ENCODE measurements at regions not wholly inside any gene's neighbourhood (a gene's known extent, or its start where the extent isn't known, plus 50 kb on each side); places are given as distances from the start of the nearest gene placed in this dataset.
A peak's percentile ranks its signal among the peaks of the same experiment; 100 is the strongest.

DNA sequence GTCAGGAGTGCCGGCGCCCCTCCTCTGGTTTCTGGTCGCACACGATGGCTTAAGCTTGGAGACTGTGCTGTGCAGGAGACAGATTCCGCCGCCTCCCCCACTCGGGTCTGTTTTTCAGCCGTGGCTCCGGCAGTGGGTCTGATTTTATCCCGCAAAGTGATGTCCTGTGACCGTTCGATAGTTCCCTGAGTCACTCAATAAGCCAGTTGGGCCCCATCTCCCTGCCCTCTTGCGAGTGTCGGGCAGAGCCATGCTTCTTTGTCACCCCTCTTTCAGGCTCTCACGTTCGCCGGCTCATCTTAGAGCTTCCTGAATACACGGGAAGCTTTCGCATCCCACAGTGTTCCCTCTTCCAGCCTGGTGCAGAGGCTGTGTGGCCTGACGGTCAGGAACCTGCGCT is 127.8 kb upstream of the RFLNA start:
- no peak for DNase-seq

DNA sequence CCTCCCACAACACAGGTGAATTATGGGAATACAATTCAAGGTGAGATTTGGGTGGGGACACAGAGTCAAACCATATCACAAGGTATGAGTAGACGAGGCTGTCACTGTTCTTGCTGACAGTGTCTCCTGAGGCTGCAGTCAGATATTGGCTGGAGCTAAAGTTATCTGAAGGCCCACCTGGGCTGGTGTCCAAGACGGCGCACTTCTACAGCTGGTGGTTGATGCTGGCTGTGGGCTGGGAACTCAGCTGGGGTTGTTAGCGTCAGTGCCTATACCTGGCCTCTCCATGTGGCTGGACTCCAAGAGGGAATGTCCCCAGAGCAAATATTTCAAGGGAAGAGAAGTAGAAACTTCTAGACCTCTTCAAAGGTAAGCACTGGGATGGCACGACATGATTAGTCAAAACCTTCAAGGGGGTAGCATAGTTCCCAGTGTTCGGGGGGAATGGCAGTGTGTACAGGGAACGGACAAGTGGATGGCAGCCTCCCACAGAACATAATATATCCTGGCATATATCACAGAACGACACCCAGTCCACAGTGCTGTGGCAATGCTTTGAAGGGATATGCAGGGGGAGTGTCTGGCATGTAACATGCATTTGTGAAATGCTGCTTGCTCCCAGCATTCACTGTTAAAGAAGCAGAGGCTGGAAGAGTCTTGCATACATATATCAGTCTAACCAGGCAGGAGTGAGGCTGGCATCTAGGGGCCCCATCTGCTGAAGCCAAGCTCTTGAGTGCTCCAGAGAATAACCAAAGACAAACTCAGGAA is 126.7 kb upstream of the RFLNA start:
- no peak for DNase-seq

GRCh38 chr12:124169577-124170284 is 125.2 kb upstream of the RFLNA start:
- DNase-seq: no peak

DNA sequence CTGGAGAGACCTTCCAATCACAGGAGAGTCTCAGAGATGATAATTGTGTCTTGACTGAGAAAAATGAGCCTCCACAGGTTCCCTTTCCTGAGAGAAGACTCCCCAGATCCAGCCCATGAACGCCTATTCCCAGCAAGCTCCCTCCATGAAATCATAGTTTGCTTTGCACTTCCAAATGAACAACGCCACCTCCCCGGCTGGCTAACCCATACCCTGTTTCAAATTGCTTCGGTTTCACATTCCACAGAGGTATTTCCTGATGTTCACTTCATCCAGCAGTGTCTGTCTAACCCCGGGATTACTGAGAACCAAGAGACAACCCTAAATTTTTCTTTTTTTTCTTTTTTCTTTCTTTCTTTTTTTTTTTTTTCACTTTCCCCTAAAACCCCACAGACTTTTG is 124.1 kb upstream of the RFLNA start:
- DNase-seq: no peak

- DNase-seq: no peak
Measured at GRCh38 chr12:124171231-124171979, 123.5 kb upstream of the RFLNA start.

DNA sequence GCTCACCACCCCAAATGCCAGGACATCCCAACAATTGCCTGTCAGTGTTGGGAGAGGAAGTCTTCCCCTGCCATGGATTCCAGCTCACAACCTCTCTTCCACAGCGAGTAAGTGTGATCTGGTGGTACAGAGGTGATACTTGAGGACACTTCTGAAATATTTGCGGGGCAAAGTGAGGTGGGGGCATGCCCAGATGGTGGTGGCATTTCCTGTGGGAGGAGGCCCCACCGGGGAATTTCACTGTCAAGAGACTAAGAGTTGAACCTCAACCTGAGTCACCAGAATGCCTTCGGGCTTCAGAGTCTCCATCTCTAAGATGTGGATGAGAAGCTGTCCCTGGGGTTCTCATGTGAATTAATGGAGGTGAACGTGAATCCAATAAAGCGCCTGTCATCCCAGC is 122.3 kb upstream of the RFLNA start:
- no peak for DNase-seq

DNA sequence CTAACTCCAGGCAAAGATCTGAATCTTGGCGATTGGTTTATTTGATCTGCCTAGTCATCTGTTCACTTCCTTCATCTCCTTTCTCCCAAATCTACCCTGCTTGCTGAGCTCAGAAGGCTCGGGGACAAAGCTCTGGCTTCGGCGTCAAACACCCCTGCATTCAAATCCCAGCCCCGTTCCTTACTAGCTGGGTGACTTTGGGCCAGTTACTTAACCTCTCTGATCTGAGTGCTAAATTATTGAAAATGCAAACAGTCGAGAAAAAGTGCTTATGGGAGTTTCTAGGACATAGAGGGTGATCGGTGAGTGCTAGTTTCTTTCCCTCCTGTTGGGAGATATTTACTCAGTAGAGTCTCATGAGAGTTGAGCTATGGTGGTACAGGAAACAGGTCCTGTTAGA is 121.2 kb upstream of the RFLNA start:
- DNase-seq: no peak

- no peak for DNase-seq
Measured at GRCh38 chr12:124174451-124175348, 120.2 kb upstream of the RFLNA start.

DNA sequence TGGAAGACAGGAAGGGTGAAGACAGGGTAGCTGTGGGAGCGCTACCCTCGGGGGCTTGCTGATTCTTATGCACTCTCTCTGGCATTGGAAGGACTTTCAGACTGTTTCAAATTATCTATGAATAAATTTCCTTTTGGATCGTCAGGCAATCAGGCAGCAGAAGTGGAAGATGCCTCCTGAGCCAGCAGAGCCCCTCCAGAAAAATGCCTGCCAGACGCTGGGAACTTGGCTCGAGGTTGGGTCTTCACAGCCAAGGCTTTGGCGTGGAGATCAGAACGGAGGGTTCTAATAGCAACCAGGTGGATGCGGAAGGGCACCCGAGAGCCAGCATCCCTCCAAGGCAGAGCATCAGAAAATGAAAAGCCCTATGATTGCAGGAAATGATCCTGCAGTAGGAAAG is 119.2 kb upstream of the RFLNA start:
- no peak for DNase-seq

- DNase-seq: no peak
Measured at GRCh38 chr12:124177276-124177950, 117.5 kb upstream of the RFLNA start.

DNA sequence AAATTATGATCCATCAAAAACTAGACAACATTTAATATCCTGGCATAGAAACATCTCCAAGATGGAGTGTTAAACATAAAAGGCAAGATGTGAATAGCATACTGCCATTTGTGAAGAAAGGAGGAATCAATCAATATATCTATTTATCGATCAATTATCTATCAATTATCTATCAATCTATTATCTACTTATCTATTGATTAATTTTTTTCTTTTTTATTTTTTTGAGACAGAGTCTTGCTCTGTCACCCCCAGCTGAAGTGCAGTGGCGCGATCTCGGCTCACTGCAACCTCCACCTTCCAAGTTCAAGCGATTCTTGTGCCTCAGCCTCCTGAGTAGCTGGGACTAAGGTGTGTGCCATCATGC is 117.0 kb upstream of the RFLNA start:
- no peak for DNase-seq

- DNase-seq: no peak
Measured at GRCh38 chr12:124179936-124180607, 114.8 kb upstream of the RFLNA start.

DNA sequence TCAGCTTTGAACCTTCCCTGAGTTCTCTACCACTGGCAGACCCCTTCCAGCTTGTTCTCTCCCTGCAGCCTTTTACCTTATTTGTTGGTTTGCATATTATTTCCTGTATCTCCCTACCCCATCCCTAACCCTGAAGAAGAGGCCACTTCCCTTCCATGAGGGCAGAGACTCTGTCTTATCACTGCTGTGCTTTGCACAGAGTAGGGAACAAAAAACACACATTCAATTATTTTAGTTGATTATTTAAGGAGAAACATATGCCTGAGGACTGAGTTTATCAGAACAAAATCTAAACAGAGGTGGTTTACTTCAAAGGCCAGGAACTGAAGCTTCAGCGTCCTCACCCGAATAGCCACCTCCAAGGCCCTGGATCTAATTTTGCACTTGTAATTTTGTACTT is 111.7 kb upstream of the RFLNA start:
- DNase-seq: no peak

DNA sequence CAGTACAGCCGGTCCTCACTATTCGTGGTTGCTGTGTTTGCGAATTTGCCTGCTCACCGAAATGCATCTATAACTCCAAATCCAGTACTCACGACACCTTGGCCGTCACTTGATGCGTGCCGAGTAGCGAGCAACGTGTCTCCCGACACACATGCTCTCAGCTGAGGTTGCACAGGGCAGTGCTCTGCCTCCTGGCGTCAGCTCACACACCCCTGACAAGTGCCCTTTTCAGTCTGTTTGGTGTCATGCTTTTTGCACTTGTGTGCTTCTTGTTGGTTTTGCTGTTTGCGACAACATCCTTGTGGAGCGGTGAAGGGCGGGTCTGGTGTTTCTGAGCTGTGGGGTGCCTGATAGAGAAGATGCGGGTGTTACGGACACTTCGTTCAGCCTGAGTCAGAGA is 110.4 kb upstream of the RFLNA start:
- no peak for DNase-seq

DNA sequence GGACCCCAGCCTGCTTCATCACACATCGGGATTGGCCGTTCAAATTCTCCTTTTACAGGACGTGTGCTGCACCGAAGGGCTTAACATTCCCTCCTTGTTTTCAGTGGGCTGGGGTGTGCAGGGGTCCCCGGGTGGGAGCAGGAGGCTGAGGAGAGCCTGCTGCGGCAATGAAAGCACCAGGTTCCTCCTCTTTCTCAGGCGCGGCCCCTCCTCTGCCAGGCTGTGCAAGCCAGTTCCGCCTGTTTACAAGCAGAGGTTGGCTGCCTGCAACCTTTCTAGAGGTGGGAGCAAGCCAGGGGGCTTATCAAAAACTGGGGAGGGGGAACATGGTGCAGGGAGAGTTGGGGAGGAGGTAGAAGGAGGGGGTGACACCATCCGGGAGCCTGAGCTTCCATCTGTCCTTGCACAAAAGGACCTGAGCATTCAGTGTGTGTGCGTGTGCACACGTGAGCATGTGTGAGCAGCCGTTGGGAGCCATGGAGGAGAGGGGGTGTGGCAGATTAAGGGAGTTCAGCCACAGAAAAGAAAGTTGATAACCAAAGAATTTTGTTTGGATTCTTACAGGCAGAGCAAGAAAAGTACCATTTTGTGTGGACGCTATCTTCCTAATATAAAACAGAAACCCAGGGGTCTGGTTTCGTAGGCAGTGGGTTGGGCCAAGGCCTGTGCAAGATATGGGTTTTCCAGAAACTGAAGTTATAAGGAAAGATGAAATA is 108.8 kb upstream of the RFLNA start:
- DNase-seq: no peak

- no peak for DNase-seq
Measured at GRCh38 chr12:124188084-124188483, 106.8 kb upstream of the RFLNA start.

GRCh38 chr12:124188561-124189405 is 106.1 kb upstream of the RFLNA start:
- DNase-seq: peak; percentile 83

DNA sequence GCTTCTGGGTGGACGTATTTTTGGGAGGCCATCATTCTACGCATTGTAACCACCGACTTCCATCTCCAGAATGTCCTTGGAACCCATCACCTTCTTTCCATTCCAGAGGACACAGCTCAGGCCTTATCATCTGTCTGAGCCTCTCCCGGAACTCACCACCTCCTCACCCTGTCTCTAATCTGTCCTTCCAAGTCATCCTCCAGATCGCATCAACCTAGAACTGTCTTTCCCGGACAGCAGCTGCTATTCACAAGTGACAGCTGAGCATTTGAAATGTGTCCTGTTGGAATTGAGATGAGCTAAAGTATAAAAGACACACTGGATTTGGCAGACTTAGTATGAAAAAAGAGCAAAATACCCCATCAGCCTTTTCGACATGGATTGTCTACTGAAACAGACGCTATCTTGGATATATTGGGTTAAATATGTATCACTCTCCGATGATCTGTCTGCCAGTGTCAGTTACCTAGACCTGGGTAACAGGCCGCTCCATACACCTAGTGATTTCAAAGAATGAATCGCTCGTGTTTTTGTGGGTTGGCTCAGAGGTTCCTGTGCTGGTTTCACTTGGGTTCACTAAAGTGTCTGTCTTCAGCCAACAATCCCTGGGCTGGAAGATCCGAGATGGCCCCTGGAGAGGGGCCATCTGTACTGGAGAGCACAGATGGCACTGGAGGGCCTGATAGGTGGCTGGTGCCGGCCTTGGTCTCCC is 104.4 kb upstream of the RFLNA start:
- DNase-seq: no peak

- DNase-seq: no peak
Measured at GRCh38 chr12:124191024-124191359, 103.9 kb upstream of the RFLNA start.

DNA sequence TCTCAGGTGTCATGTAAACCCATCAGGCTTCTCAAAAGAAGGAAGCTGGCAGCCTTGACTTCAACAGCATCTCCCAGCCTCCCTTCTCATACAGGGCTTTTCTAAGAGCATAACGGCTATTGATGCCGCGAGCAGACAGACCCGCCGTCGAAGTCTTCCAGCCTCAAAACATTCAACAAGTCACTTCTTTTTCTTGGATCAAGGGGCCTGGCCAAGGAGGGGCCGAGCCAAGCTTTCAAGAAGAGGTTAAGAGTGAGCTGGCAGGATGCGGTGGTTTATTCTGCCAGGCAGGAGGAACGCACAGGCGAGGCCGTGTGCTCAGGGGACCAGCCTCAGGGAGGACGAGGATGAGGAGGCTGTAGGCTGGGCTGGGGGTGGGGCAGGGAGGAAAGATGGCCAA is 102.9 kb upstream of the RFLNA start:
- no peak for DNase-seq

Data from NCI-H2081 treated with DMSO at 0.1 percent for 48 hours (cell line).